Stimulated activated CD4-positive, alpha-beta T cell treated with anti-CD3 and anti-CD28 coated beads, Interleukin-1b, Interleukin-23, amount 100 ng/mL, for 4 hours (primary cell): ENCODE measurements at regions not wholly inside any gene's neighbourhood (a gene's known extent, or its start where the extent isn't known, plus 50 kb on each side); places are given as distances from the start of the nearest gene placed in this dataset.
"Not testable (repeated sequence)": the region's sequence is repeated elsewhere in the genome, so short reads cannot be mapped to it uniquely, and the experiment has no call there.

Source experiments
- DNase-seq, 2 donors: peaks; one replicate each; pipeline ENCODE4 v3.0.0-alpha.2; 2020; ENCODE audit warnings: low read depth in 2 of 2

- not testable (repeated sequence) for DNase-seq
Measured at GRCh38 chr9:105022545-105022944, 94.6 kb upstream of the ABCA1 start.

GRCh38 chr9:105023788-105024187 lies 95.8 kb upstream of the ABCA1 start:
- DNase-seq = no peak

- DNase-seq = no peak
Measured at GRCh38 chr9:105024529-105024928, 96.6 kb upstream of the ABCA1 start.

DNA sequence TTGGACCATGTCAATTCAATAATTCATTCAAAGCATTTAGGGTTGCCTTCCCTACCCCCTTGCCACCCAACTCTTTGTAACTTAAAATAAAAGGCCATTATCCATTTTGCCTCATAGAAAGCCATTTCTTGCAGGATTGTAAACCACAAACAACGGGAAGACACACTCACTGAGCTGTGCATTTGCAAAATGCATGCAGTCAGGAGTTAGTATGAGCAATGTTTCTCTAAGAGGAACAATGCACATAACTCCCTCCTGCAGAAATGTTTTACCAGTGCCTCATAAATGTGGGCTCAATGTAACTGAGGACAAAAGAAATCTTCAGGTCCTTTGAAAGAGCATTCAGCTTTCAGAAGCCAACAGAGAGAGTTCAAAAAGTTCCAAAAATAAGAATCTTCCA lies 98.5 kb upstream of the ABCA1 start:
- no peak for DNase-seq

DNA sequence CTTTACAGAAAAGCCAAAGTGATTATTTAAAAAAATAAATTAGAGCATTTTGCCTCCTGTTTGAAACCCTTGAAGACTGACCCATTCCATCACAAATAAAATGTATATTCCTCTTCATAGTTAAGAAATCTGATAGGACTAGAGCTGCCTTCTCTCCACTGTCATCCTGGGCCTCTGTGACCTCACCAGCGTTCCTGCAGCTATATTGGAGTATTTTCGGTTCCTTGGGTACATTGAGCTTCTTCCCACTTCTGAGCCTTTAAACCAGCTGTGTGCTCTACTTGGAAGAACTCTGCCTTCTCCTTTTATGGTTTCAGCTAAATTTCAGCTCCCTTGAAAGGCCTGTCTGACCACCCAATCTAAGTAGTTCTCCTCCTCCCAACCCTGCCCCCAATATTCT lies 99.1 kb upstream of the ABCA1 start:
- DNase-seq = no peak

- DNase-seq = no peak
Measured at GRCh38 chr9:105030285-105030684, 102.3 kb upstream of the ABCA1 start.

DNA sequence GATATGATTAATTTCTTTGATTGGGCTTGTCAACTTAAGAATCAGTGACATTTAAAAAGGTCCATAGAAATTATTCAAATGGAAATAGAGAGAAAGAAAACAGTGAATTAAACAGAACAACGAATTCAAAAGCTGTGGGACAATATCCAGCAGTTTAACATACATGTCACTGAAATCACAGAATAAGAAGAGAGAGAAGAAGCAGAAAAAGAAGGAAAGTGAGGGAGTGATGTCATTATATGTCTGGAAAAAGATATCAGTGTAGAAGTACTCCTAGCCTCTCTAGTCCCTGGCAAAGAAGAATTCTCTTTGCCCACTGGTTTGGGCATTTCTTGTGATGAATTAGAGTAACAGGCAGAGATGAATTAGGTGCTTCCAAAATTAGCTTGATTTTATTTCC lies 109.2 kb upstream of the ABCA1 start:
- no peak for DNase-seq

DNA sequence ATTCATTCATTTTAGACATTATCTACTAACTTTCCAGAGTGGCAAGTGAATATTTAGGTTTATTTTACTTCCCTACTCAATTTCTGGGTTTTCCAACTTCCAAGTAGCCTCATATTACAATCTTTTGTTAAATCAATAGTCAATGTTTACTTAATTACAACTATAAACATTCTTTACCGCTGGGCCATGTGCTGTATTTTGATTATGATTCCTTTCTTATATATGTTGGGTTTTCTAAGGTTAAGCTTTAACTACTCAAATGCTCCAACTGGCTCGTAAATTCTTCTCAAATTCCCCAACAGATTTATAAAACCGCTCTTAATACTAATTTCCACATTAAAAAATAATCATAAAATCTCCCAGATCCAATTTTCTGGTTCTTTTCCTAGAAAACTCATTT lies 110.1 kb upstream of the ABCA1 start:
- DNase-seq = no peak

- DNase-seq = no peak
Measured at GRCh38 chr9:105039175-105039799, 111.3 kb upstream of the ABCA1 start.

DNA sequence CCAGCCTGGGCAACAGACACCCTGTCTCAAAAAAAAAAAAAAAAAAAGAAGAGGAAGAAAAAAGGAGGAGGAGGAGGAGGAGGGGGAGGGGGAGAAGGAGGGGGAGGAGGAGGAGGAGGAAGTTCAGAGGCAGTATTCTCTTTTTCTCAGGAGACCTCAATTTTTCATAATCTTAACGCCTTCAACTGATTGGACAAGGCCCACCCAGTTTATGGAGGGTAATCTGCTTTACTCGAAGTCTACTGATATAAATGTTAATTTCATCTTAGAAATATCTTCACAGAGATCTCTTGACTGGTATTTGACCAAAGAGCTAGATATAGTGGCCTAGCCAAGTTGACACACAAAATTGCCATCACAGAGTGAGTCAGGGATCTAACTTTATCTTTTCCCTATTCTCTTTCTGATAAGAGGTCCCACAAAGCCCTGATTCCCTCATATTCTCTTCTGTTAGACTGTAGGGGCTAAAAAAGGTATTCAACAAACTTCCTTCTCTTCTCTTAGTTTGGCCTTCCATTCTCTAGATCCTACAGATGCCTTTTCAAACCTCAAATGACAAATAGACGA lies 115.5 kb upstream of the ABCA1 start:
- no peak for DNase-seq

DNA sequence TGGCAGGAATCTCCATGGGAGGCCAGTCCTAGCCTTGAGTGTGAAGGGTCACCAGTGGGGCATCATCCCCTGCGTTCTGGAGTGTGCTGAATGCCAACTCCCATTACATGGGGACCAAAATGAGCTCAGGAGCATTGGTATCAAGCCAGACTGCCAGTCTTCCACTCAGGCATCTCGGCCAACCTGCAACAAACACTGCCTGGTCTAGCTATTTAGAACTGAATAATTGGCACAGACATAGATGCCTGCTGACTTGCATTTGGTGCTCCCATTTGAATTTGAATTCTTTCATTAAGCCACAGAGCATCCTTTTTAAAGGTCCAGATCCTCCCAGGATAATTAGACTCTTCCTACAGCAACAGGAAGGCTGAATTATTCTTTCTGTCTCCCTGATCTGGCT lies 116.6 kb upstream of the ABCA1 start:
- DNase-seq = no peak

- DNase-seq = no peak
Measured at GRCh38 chr9:105046907-105047741, 119.2 kb upstream of the ABCA1 start.

DNA sequence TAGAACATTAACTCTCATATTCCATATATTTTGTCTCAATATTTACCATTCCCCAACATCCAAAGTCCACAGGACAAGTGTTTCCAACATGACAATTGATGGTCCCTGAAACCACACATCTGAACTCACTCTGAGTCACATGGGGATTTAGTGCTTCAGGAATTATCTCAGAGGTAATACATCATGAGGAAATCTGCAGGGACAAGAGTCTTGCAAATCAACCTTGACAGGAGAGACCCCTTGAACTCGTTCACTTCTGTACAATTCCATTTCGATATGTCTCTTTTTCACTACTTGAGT lies 119.7 kb upstream of the ABCA1 start:
- no peak for DNase-seq

GRCh38 chr9:105048331-105048730 lies 120.4 kb upstream of the ABCA1 start:
- no peak for DNase-seq

- DNase-seq = no peak
Measured at GRCh38 chr9:105050296-105050695, 122.3 kb upstream of the ABCA1 start.

DNA sequence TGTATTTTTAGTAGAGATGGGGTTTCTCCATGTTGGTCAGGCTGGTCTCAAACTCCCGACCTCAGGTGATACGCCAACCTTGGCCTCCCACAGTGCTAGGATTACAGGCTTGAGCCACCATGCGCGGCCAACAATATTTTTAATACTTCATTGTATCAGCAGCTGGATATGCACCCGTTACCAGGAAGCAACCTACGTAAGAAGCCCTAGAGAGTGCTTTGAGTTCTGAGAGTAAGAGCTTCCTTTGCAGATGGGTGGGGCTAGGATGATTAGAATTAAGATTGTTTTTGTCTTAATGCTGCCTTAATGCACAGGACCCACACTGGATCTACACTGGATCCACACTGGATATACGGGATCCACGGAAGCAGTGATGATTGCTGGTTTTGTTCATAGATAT lies 123.9 kb upstream of the ABCA1 start:
- DNase-seq = no peak

- no peak for DNase-seq
Measured at GRCh38 chr9:105052346-105052745, 124.4 kb upstream of the ABCA1 start.

GRCh38 chr9:105053209-105053652 lies 125.3 kb upstream of the ABCA1 start:
- peak; percentile 20 to 22 for DNase-seq

DNA sequence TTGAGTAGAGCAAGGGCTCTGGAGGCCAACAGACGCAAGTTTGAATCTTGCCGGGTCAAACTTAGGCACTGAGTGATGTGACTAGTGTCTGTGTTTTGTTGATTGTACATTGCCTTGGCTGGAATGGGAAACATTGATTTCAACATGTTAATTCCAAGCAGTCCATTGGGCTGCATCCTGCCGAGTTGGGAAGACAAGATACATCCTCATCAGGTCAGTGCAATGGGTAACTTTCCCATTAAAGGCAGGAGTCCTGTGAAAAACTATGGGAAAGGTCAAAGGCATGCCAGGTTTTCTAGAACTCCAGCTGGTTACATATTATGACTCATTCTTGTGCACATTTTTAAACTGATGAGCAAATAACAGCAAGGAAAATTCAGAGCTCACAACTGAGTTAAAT lies 126.5 kb upstream of the ABCA1 start:
- no peak for DNase-seq

- no peak for DNase-seq
Measured at GRCh38 chr9:105055917-105056316, 128.0 kb upstream of the ABCA1 start.

GRCh38 chr9:105057551-105057950 lies 129.6 kb upstream of the ABCA1 start:
- DNase-seq = no peak

DNA sequence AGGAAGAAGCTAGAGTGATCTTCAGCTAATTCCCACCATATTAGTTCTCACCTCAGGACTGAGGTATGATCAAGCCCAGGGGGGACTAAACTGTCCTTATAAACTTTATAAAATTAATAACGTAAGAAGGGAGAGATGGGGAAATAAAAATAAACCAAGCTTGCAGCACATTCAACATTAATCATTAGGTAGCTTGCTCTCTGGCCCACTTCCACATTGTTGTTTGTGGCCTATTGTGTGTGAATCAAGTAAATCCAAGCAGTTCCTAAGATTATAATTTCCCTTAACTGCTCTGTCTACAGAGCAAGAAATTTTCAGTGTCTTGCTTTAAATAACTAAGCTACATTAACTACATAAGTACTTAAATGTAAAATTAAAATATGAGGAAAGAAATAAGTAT lies 131.3 kb upstream of the ABCA1 start:
- DNase-seq = no peak

GRCh38 chr9:105062222-105062855 lies 134.4 kb upstream of the ABCA1 start:
- DNase-seq = no peak
